Activated naive CD4-positive, alpha-beta T cell treated with anti-CD3 and anti-CD28 coated beads, Interleukin-2, amount 50 U/mL, for 72 hours (primary cell): ENCODE measurements at regions not wholly inside any gene's neighbourhood (a gene's known extent, or its start where the extent isn't known, plus 50 kb on each side); places are given as distances from the start of the nearest gene placed in this dataset.
"Not testable (repeated sequence)": the region's sequence is repeated elsewhere in the genome, so short reads cannot be mapped to it uniquely, and the experiment has no call there.

Source experiments
- ATAC-seq, 2 donors: fragments of 150-1000 bp; cut with Tn5 transposase; 2 replicates each; pipeline ENCODE4 v1.10.0; 2021; ENCODE audit warnings: mild to moderate bottlenecking in 2 of 2, moderate library complexity in 2 of 2
- DNase-seq, 2 donors: peaks; one replicate each; pipeline ENCODE4 v3.0.0; 2021 to 2022; ENCODE audit warnings: low spot score in 2 of 2
- H3K27ac Mint-ChIP-seq, 2 donors: one replicate each; pipeline ENCODE4 v1.8.0; 2022; ENCODE audit warnings: mild to moderate bottlenecking in 2 of 2, mixed read lengths in 2 of 2
- H3K36me3 Mint-ChIP-seq, 2 donors: one replicate each; pipeline ENCODE4 v1.8.0; 2022; ENCODE audit warnings: mixed read lengths in 2 of 2
- H3K9me3 Mint-ChIP-seq, 2 donors: one replicate each; pipeline ENCODE4 v1.8.0; 2022; ENCODE audit warnings: mixed read lengths in 2 of 2

- DNase-seq: peak in 1 of 2 donors; percentile 15
- H3K27ac Mint-ChIP-seq, H3K9me3 Mint-ChIP-seq, H3K36me3 Mint-ChIP-seq: not testable (repeated sequence)
- peak; percentile 92 to 97 for ATAC-seq
Observed at GRCh38 chr1:144045751-144046546, 74.2 kb upstream of the FAM72C start.

DNA sequence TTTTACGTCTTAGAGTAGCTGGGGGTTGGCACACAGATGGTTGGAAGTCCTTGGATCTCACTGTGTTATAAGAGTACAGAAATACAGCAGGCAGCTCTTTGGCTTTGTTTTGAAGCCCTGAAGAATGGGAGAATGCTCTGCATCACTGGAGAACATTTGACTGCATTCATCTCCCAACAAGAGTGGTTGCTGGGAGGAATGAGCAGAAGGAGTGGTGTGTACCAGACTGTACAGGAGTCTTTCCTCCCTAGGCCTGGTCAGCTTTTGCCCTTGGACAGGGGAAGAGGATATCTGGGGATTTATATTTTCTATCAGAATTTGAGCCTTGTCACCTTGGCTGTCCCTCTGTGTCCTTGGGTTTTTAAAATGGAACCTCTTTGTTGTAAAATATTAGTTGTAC lies 70.5 kb upstream of the FAM72C start:
- not testable (repeated sequence) for H3K9me3 Mint-ChIP-seq, ATAC-seq, H3K36me3 Mint-ChIP-seq, DNase-seq, H3K27ac Mint-ChIP-seq

- DNase-seq, H3K27ac Mint-ChIP-seq, ATAC-seq, H3K36me3 Mint-ChIP-seq, H3K9me3 Mint-ChIP-seq: not testable (repeated sequence)
Observed at GRCh38 chr1:144040293-144040692, 68.5 kb upstream of the FAM72C start.

DNA sequence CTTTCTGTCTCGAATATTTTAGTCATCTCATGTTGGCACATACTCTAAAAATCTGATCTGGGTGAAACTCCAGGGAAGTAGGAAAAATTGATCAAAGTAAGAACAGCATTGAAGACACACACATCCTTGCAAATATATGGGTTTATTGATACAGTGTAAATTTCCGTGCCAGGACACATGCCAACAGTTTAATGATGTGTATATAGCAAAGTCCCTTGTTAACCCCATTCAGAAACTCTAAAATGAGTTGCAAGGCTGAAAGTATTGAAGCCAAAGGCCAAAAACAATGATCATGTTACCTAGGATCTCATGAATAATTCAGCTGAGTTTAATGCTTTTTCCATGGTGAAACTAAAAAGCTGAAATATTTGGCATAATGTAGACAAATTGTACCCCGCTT lies 62.3 kb upstream of the FAM72C start:
- not testable (repeated sequence) for ATAC-seq

DNA sequence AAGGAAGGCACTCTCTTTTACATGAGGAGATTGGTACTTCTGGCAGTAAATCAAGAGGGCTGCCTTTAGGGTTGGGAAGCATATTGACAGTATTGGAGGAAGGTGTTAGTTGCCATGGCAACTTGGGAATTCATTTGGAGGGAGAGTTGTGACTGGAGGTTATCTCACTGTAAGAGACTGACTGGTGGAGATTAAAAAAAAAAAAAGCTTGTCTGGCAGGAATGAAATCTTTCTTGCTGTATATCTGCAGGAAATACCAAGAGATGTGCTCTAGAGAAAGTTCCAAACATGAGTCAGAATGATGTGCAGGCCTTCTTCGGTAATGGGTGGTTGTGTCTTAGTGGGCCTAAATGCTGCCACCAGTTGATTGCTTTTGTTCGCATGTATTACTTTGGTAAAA lies 59.8 kb upstream of the FAM72C start:
- DNase-seq, H3K9me3 Mint-ChIP-seq, H3K36me3 Mint-ChIP-seq, ATAC-seq, H3K27ac Mint-ChIP-seq: not testable (repeated sequence)

More for the DNA sequence above, 62.3 kb upstream of the FAM72C start:
- not testable (repeated sequence) for DNase-seq, H3K36me3 Mint-ChIP-seq, H3K9me3 Mint-ChIP-seq, H3K27ac Mint-ChIP-seq

DNA sequence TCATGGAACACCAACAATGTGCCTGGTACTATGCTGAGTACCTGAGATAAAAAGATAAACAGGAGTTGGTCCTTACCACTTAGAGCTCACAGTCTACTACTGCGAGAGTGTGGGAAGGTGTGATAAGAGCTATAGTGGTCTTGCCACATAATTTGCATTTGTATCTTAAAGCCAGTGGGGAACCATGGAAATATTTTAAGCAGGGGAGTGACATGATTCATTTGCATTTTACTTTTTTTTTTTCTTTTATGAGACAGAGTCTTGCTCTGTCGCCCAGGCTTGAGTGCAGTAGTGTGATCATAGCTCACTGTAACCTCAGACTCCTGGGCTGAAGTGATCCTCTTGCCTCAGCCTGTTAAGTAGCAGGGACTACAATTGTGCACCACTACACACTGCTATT lies 54.2 kb upstream of the FAM72C start:
- DNase-seq, H3K27ac Mint-ChIP-seq, H3K36me3 Mint-ChIP-seq, H3K9me3 Mint-ChIP-seq: not testable (repeated sequence)
- ATAC-seq: peak; percentile 89 to 91

DNA sequence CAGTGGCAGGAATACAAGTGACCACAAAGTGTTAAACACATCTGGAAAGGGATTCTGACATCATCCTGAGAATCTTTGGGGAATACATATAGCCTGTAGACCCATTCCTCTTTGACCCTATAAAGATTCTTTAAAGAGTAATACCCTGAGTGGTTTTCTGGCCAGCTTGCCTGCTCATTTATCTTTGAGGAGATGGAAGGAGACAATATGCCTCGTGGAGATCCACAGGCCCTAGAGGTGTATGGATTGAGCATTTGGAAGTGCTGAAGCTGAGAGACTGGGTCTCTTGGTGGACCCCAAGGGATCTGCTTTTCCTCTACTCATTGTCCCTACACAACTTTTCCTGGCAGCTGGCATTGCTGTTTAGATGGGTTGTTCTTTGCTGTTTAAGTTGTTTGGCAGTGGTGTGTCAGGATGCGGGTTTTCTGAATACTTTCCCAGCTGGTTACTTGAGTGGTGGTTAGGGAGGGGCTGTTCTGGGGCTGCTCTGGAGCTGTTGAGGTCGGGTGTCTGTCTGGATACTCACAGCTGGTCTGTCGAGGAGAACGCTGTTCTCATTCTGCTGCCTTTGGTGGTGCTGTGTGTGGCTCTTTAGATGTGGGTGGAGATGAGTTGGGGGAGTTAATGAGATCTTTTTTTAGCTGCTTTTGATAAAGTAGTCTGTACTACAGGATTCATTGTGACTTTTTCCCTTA lies 50.1 kb upstream of the FAM72C start:
- not testable (repeated sequence) for H3K36me3 Mint-ChIP-seq, ATAC-seq, DNase-seq, H3K27ac Mint-ChIP-seq, H3K9me3 Mint-ChIP-seq
